OCI-LY1 (cell line): ENCODE measurements at regions not wholly inside any gene's neighbourhood (a gene's known extent, or its start where the extent isn't known, plus 50 kb on each side); places are given as distances from the start of the nearest gene placed in this dataset.

Experiments
- EZH2 ChIP-seq: fragments of 200-600 bp; sonication (generic), shearing (Covaris generic); IDR thresholded peaks from 2 replicates; pipeline ENCODE4 v1.8.0; 2017; ENCODE audit warnings: borderline replicate concordance, mixed run types, mild to moderate bottlenecking, antibody characterized with exemption, low read length, moderate library complexity, mixed read lengths
- TF ChIP-seq, protein P1 (sequence below): fragments of 200-600 bp; sonication (generic), shearing (Covaris generic); IDR thresholded peaks from 2 replicates; pipeline ENCODE4 v1.5.1; 2017; ENCODE audit warnings: mild to moderate bottlenecking, antibody characterized with exemption, low read length, moderate library complexity, mixed read lengths

DNA sequence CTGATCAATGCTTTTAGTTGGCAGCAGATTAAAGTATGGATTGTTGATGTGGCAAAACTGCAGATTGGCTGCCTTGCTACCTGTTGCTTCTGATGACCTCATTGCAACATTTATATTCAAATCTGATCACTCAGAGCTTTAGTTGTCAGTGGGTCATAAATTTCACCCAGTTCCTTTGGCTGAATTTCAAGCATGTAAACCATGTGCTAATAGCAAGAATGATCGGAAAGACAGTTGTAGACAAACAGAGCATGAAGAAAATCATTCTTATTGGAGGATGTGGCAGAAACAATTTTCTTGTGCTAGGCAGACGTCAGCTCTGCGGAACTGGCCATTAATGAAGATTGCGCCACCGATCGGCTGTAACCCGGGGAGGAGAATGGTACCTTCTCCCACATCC is 346.6 kb upstream of the EEF2KMT start:
- TF ChIP-seq, protein P1, sequence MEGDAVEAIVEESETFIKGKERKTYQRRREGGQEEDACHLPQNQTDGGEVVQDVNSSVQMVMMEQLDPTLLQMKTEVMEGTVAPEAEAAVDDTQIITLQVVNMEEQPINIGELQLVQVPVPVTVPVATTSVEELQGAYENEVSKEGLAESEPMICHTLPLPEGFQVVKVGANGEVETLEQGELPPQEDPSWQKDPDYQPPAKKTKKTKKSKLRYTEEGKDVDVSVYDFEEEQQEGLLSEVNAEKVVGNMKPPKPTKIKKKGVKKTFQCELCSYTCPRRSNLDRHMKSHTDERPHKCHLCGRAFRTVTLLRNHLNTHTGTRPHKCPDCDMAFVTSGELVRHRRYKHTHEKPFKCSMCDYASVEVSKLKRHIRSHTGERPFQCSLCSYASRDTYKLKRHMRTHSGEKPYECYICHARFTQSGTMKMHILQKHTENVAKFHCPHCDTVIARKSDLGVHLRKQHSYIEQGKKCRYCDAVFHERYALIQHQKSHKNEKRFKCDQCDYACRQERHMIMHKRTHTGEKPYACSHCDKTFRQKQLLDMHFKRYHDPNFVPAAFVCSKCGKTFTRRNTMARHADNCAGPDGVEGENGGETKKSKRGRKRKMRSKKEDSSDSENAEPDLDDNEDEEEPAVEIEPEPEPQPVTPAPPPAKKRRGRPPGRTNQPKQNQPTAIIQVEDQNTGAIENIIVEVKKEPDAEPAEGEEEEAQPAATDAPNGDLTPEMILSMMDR, result no peak
- no peak for TF ChIP-seq EZH2
